Tibial nerve (tissue), 4 donors: ENCODE measurements at regions not wholly inside any gene's neighbourhood (a gene's known extent, or its start where the extent isn't known, plus 50 kb on each side); places are given as distances from the start of the nearest gene placed in this dataset.

Experiments used
- EP300 ChIP-seq, 2 donors: sonication (generic); formaldehyde crosslinking; IDR thresholded peaks; one replicate each; pipeline ENCODE4 v1.6.1; 2017; ENCODE audit warnings: antibody characterized with exemption in 2 of 2, mild to moderate bottlenecking in 1 of 2
- POLR2A ChIP-seq, 2 donors: fragments of 450-650 bp; IDR thresholded peaks; one replicate each; pipeline ENCODE4 v1.6.1; 2017; ENCODE audit warnings: antibody characterized with exemption in 2 of 2, mild to moderate bottlenecking in 2 of 2, moderate library complexity in 2 of 2
- TF ChIP-seq, protein P1 (sequence below), 5 experiments: fragments of 200-600 bp in 3 of 5; fragments of 450-650 bp in 2 of 5; sonication (generic) in 3 of 5; IDR thresholded peaks; one replicate each; pipeline ENCODE4 v1.5.1; 2016 to 2019; ENCODE audit warnings: antibody characterized with exemption in 5 of 5, mild to moderate bottlenecking in 3 of 5, moderate library complexity in 2 of 5

GRCh38 chr13:104831831-104832230 lies 1703.6 kb downstream of the EFNB2 start:
- TF ChIP-seq, protein P1, sequence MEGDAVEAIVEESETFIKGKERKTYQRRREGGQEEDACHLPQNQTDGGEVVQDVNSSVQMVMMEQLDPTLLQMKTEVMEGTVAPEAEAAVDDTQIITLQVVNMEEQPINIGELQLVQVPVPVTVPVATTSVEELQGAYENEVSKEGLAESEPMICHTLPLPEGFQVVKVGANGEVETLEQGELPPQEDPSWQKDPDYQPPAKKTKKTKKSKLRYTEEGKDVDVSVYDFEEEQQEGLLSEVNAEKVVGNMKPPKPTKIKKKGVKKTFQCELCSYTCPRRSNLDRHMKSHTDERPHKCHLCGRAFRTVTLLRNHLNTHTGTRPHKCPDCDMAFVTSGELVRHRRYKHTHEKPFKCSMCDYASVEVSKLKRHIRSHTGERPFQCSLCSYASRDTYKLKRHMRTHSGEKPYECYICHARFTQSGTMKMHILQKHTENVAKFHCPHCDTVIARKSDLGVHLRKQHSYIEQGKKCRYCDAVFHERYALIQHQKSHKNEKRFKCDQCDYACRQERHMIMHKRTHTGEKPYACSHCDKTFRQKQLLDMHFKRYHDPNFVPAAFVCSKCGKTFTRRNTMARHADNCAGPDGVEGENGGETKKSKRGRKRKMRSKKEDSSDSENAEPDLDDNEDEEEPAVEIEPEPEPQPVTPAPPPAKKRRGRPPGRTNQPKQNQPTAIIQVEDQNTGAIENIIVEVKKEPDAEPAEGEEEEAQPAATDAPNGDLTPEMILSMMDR (IDR thresholded peaks at IDR 0.05), result no peak
- TF ChIP-seq POLR2A (IDR thresholded peaks at IDR 0.05) (no peak), EP300 (IDR thresholded peaks at IDR 0.05) (no peak)
